ENCODE measurements at regions not wholly inside any gene's neighbourhood (a gene's known extent, or its start where the extent isn't known, plus 50 kb on each side); places are given as distances from the start of the nearest gene placed in this dataset.

DNA sequence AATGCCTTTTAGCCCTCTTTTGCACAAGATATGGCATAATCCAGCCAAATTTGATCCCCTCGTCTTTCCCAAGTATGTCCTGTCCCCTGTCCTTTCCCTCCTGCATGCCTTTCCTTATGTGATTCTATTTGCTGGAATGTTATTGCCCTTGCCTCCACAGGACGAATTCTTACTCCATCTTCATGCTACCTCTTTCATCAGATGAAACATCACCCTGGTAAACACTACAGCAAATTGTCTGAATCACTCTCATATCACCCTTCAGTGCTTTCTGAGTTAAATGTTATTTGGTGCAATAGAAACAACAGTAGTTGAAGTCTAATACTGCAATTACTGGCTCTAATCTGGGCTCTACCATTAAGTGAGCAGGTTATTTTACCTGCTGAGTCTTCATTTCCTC is 52.2 kb upstream of the FAT1 start:
- Histone ChIP-seq H3K36me3 (replicated peaks; ENCODE audit: insufficient read depth, low read depth) (no peaks in the 10 kb centered on the region), H3K9me3 (ENCODE audit: low read depth) (no peaks in the 10 kb centered on the region), H3K27me3 (no peaks in the 10 kb centered on the region), H3K4me1 (ENCODE audit: insufficient read depth) (peaks cover 6% of the 10 kb centered on the region), H3K9me2 (replicated peaks; ENCODE audit: insufficient read depth) (no peaks in the 10 kb centered on the region), H3K79me2 (no peaks in the 10 kb centered on the region), H3K27ac (no peak overlapping the region), H2AFZ (no peak overlapping the region), H3K4me2 (no peak overlapping the region), H4K20me1 (ENCODE audit: insufficient read depth, poor library complexity, severe bottlenecking) (no peaks in the 10 kb centered on the region), H3K4me3 (no peak overlapping the region)
- DNase-seq (ENCODE audit: low spot score): no peak
- TF ChIP-seq, protein P1, sequence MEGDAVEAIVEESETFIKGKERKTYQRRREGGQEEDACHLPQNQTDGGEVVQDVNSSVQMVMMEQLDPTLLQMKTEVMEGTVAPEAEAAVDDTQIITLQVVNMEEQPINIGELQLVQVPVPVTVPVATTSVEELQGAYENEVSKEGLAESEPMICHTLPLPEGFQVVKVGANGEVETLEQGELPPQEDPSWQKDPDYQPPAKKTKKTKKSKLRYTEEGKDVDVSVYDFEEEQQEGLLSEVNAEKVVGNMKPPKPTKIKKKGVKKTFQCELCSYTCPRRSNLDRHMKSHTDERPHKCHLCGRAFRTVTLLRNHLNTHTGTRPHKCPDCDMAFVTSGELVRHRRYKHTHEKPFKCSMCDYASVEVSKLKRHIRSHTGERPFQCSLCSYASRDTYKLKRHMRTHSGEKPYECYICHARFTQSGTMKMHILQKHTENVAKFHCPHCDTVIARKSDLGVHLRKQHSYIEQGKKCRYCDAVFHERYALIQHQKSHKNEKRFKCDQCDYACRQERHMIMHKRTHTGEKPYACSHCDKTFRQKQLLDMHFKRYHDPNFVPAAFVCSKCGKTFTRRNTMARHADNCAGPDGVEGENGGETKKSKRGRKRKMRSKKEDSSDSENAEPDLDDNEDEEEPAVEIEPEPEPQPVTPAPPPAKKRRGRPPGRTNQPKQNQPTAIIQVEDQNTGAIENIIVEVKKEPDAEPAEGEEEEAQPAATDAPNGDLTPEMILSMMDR (IDR thresholded peaks at IDR 0.05; ENCODE audit: poor library complexity): no peak
- TF ChIP-seq EZH2 (IDR thresholded peaks at IDR 0.05; ENCODE audit: borderline replicate concordance): no peak
- TF ChIP-seq EZH2phosphoT487 (IDR thresholded peaks at IDR 0.05; ENCODE audit: low read depth, severe bottlenecking, unreplicated experiment): no peak
- 73% methylated on average over 2 of the region's 2 CpGs for WGBS (ENCODE audit: low lambda C conversion rate, missing lambda C conversion rate)

DNA sequence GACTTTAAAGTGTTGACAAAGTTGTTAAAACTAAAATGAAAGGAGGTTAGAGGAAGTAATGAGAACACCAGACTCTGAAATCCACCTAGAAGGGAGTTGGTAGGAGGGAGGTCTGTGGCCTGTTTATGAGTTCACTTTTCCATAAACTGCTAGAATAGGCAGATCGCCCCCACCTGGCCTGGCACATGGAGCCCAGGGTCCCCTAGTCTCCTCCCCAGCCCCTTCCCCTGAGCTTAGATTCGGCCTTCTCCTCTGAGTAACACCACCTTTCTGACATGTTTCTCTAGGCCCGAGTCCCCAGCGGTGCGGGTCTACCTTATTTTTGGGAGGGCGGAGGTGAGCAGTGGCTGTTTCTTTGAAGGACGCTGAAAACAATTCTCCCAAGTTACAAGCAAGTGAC is 54.5 kb upstream of the FAT1 start:
- Histone ChIP-seq H3K36me3 (replicated peaks; ENCODE audit: insufficient read depth, low read depth) (no peaks in the 10 kb centered on the region), H3K79me2 (no peaks in the 10 kb centered on the region), H3K27me3 (no peaks in the 10 kb centered on the region), H3K4me2 (no peak overlapping the region), H3K4me1 (ENCODE audit: insufficient read depth) (peaks cover 11% of the 10 kb centered on the region), H3K27ac (no peak overlapping the region), H2AFZ (no peak overlapping the region), H3K4me3 (no peak overlapping the region), H3K9me2 (replicated peaks; ENCODE audit: insufficient read depth) (no peaks in the 10 kb centered on the region), H4K20me1 (ENCODE audit: insufficient read depth, poor library complexity, severe bottlenecking) (no peaks in the 10 kb centered on the region), H3K9me3 (ENCODE audit: low read depth) (no peaks in the 10 kb centered on the region)
- DNase-seq (ENCODE audit: low spot score): no peak
- 97% methylated on average over 7 of the region's 7 CpGs for WGBS (ENCODE audit: low lambda C conversion rate, missing lambda C conversion rate)
- TF ChIP-seq EZH2phosphoT487 (IDR thresholded peaks at IDR 0.05; ENCODE audit: low read depth, severe bottlenecking, unreplicated experiment) (no peak), EZH2 (IDR thresholded peaks at IDR 0.05; ENCODE audit: borderline replicate concordance) (no peak)
- TF ChIP-seq, protein P1 (IDR thresholded peaks at IDR 0.05; ENCODE audit: poor library complexity): no peak

DNA sequence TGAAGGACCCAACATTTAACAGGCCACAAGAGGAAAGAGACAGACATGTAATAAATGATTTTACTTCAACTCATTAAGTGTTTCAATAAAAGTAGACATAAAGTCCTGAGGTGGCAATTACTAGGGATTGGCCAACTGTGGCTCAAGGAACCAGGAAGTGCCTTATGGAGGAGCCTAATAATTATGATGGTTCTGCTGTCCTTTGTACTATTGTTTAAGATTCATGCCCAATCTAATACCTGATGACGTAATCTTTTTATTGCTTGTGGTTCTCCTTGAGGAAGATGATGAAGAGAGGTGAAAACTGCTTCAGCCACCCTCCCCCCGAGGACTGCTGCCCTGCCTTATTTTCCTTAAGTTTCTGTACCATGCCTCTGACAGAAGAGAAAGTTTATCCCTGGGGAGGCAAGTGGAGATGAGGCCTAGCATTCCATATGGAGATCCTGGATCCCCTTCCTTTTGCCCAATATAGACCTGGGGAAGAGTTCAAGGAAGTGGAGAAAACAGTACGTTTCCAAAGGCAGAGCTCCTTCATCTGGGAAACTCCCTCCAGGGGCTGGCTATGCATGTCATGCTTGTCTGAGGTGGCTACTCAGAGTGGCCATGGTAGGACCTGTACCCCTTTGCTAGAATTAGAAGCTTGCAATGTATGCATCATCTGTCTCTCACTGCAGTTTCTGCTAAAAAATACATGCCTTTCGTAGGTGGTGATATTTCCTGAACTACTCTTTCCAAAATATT is 56.8 kb upstream of the FAT1 start:
- 60% methylated on average over 4 of the region's 4 CpGs for WGBS (ENCODE audit: low lambda C conversion rate, missing lambda C conversion rate)
- no peak overlapping the region for H2AFZ ChIP-seq
- no peak overlapping the region for H3K4me3 ChIP-seq
- H3K4me2 ChIP-seq: no peak overlapping the region
- H3K79me2 ChIP-seq: no peaks in the 10 kb centered on the region
- no peaks in the 10 kb centered on the region for H3K9me2 ChIP-seq (replicated peaks; ENCODE audit: insufficient read depth)
- H3K9me3 ChIP-seq (ENCODE audit: low read depth): no peaks in the 10 kb centered on the region
- DNase-seq (ENCODE audit: low spot score): no peak
- peaks cover 11% of the 10 kb centered on the region for H3K4me1 ChIP-seq (ENCODE audit: insufficient read depth)
- no peaks in the 10 kb centered on the region for H3K36me3 ChIP-seq (replicated peaks; ENCODE audit: insufficient read depth, low read depth)
- H3K27ac ChIP-seq: peak overlapping the region; percentile 55
- no peaks in the 10 kb centered on the region for H3K27me3 ChIP-seq
- H4K20me1 ChIP-seq (ENCODE audit: insufficient read depth, poor library complexity, severe bottlenecking): no peaks in the 10 kb centered on the region
- TF ChIP-seq EZH2 (IDR thresholded peaks at IDR 0.05; ENCODE audit: borderline replicate concordance) (no peak), EZH2phosphoT487 (IDR thresholded peaks at IDR 0.05; ENCODE audit: low read depth, severe bottlenecking, unreplicated experiment) (no peak)
- TF ChIP-seq, protein P1 (IDR thresholded peaks at IDR 0.05; ENCODE audit: poor library complexity): no peak

Data from hepatocyte (in vitro differentiated cells).